Endothelial cell of umbilical vein (primary cell): ENCODE measurements at regions not wholly inside any gene's neighbourhood (a gene's known extent, or its start where the extent isn't known, plus 50 kb on each side); places are given as distances from the start of the nearest gene placed in this dataset.

Experiments
- CTCF ChIP-seq, 2 donors: IDR thresholded peaks; 1 replicate in 1 of 2; 2 replicates in 1 of 2; pipeline ENCODE4 v1.5.1; 2011; ENCODE audit warnings: low read length in 2 of 2, mild to moderate bottlenecking in 2 of 2, moderate library complexity in 2 of 2, control low read depth in 1 of 2, inconsistent platforms in 1 of 2, low read depth in 1 of 2; ENCODE audit not compliant: insufficient read depth in 1 of 2; ENCODE audit errors: extremely low read depth in 1 of 2
- EZH2 ChIP-seq: IDR thresholded peaks from 2 replicates; pipeline ENCODE4 v1.6.1; 2012; ENCODE audit warnings: borderline replicate concordance, low read depth, mild to moderate bottlenecking, moderate library complexity, low read length, inconsistent platforms; ENCODE audit not compliant: severe bottlenecking
- FOS ChIP-seq: IDR thresholded peaks from 2 replicates; pipeline ENCODE4 v1.6.1; 2011; ENCODE audit warnings: mild to moderate bottlenecking, low read length, moderate library complexity, borderline replicate concordance; ENCODE audit not compliant: insufficient read depth
- JUN ChIP-seq: IDR thresholded peaks from 2 replicates; pipeline ENCODE4 v1.6.1; 2011; ENCODE audit warnings: borderline replicate concordance, low read depth; ENCODE audit not compliant: insufficient read length, insufficient read depth
- MAX ChIP-seq: IDR thresholded peaks from 2 replicates; pipeline ENCODE4 v1.6.1; 2011; ENCODE audit not compliant: insufficient read depth, insufficient read length
- MYC ChIP-seq: IDR thresholded peaks from one replicate; pipeline ENCODE4 v1.6.1; 2011; ENCODE audit warnings: mild to moderate bottlenecking, low read depth, low read length
- POLR2A ChIP-seq: IDR thresholded peaks from 2 replicates; pipeline ENCODE4 v1.6.1; 2012; ENCODE audit warnings: low read depth, mild to moderate bottlenecking, control low read depth, low read length
- POLR2AphosphoS5 ChIP-seq: IDR thresholded peaks from 2 replicates; pipeline ENCODE4 v1.6.1; 2012; ENCODE audit warnings: low read depth, mild to moderate bottlenecking, control low read depth, low read length, moderate library complexity; ENCODE audit not compliant: insufficient read depth

GRCh38 chr3:184486614-184487013 is 75.0 kb upstream of the EPHB3 start:
- no peak for TF ChIP-seq EZH2
- TF ChIP-seq CTCF (IDR thresholded peaks at IDR 0.05; ENCODE audit: extremely low read depth in 1 of 2, insufficient read depth in 1 of 2, low read depth in 1 of 2, low read length in 2 of 2) = no peak
- TF ChIP-seq POLR2A = no peak
- no peak for TF ChIP-seq POLR2AphosphoS5
- no peak for TF ChIP-seq MYC
- no peak for TF ChIP-seq MAX
- no peak for TF ChIP-seq FOS
- TF ChIP-seq JUN = no peak
